Renal pelvis (tissue), 1 donor: ENCODE measurements at regions not wholly inside any gene's neighbourhood (a gene's known extent, or its start where the extent isn't known, plus 50 kb on each side); places are given as distances from the start of the nearest gene placed in this dataset.
"Not testable (repeated sequence)": the region's sequence is repeated elsewhere in the genome, so short reads cannot be mapped to it uniquely, and the experiment has no call there.

Experiments
- DNase-seq: peaks from one replicate; pipeline ENCODE4 v3.0.0-alpha.2; 2013

GRCh38 chr4:33649471-33649870 is 2594.8 kb downstream of the ARAP2 start:
- no peak for DNase-seq

GRCh38 chr4:33650036-33650435 is 2594.3 kb downstream of the ARAP2 start:
- DNase-seq: no peak

- DNase-seq: no peak
These were observed 2585.3 kb downstream of the ARAP2 start for GRCh38 chr4:33658971-33659370.

DNA sequence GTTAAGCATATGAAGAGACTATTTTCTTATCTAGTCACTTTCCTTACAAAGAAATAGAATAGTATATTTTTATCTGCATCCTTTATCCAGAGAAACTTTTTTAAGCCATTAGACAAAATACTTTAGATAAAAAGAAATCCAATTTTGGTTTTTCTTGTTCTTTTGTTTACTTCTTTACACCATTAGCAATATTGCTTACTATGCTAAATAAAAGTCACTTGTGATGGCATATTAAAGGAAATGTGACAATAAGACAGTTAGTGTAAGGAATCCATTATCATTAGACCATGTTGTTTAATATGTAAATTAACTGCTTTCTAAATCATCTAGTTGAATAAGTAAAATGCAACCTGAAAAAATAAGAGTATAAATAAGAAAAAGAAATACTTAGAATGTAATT is 2582.7 kb downstream of the ARAP2 start:
- no peak for DNase-seq

- DNase-seq: no peak
These were observed 2558.4 kb downstream of the ARAP2 start for GRCh38 chr4:33685939-33686338.

GRCh38 chr4:33696041-33696440 is 2548.3 kb downstream of the ARAP2 start:
- DNase-seq: no peak

DNA sequence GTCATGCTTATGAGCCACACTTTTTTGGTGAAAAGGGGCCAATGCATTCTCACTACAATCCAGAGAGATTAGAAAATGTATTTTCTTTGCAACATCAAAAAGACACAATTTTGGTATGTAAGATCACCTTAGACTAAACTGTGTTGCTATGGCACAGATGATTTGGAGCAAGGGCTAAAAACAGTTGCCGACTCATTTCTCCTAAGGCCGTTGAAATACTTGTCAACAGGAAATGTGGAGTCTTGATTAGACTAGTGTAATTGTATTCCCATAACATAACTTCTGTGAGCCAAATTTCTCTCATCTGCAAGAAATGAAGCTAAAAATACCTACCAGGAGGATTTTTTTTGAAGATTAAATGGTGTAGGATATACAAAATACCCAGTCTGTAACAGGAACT is 2547.7 kb downstream of the ARAP2 start:
- DNase-seq: no peak

DNA sequence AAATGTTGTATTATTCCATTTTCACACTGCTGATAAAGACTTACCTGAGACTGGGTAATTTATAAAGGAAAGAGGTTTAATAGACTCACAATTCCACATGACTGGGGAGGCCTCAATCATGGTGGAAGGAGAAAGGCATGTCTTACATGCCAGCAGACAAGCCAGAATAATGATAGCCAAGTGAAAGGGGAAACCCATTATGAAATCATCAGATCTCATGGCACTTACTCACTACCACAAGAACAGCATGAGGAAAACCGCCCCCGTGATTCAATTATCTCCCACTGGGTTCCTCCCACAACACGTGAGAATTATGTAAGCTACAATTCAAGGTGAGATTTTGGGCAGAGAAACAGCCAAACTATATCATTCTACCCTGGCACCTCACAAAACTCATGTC is 2535.1 kb downstream of the ARAP2 start:
- DNase-seq: no peak

- DNase-seq: no peak
These were observed 2532.5 kb downstream of the ARAP2 start for GRCh38 chr4:33711826-33712225.

DNA sequence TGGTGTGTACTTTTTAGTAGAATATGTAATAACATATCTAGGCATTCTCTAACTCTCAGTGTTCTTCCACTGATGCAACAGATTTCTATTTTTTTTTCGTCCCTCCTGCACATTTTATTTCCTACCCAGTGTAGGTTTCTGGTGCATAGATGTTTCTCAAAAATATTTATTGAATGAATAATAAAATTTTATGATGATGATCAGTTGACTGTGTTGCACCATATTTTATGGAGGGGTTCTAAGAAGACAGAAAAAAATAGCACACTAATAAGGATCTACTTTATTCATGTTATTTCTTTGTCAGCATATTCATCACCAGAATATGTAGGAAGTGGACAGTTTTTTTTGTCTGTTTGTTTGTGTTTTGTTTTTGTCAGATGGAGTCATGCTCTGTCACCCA is 2529.3 kb downstream of the ARAP2 start:
- DNase-seq: no peak

DNA sequence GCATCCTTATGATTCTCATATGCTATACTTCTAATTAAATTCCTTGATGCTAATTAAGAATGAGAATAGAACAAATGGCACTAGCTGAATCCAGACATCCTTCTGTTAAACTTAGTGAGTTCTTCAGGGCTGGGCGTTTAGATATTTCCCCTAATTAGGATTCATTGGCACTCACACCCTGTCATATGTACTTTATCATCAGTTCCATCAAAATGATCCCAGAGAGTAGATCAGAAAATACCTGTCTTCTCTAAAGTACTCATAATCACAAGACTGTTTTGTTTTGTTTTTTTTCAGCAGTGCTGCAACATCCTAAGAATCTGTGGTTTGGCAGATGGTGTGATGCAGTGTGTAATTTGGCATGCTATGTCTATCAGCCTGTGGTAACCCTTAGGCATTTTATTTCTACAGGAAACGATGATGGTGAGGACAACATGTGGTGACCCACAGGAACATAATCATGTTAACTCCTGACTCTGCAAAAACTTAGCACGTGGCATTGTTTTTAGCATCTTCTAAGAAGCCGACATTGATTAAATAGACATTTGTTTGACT is 2528.4 kb downstream of the ARAP2 start:
- DNase-seq: no peak

DNA sequence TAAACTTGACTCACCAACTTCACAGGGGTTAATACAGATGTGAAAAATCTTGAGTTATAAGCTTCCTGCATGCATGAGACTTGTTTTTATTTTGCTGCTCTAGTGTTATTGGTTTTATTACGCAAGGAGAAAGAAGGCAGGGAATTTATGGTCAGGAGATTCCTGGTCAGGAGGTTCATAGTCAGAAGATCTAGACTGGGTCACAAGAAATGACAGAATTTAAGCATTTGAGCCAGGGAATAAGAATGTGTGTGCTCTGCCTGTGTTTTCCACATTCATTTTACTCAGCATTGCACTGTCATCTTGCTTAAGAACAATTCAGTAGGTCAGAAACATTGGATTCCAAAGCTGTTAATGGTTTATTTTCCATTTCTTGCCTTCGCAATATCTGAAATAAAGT is 2522.1 kb downstream of the ARAP2 start:
- no peak for DNase-seq

DNA sequence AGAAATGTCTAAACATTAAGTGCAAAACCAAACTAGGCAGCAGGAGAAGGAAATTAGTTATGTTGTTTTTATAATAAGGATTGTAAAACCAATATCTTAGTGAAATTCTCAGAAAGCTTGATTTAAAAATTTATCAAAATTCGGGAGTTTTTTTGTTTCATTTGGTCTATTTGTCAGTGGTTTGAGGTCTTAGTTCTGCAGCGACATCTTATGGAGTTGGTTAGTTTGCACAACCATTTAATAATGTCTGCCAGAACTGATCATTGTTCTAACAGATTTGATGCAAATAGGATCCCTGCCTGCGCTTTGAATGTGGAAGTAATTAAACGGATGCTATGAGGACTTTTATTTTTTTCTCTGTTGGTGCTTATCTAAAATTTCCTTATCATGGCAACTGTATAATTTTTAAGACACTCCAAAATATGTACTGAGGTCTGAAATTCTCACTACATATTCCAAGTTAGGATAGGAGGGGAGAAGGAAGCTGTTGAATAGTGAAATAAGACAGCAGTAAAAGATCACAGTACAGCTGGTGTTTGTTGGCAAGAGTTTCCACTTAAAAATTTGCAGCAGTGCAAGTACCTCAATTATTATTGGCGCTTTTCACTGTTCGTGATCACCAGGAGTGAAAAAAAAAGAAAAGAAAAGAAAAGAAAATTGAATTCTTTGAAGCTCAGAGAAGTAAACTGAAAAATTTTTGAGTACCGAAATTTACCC is 2521.4 kb downstream of the ARAP2 start:
- no peak for DNase-seq

DNA sequence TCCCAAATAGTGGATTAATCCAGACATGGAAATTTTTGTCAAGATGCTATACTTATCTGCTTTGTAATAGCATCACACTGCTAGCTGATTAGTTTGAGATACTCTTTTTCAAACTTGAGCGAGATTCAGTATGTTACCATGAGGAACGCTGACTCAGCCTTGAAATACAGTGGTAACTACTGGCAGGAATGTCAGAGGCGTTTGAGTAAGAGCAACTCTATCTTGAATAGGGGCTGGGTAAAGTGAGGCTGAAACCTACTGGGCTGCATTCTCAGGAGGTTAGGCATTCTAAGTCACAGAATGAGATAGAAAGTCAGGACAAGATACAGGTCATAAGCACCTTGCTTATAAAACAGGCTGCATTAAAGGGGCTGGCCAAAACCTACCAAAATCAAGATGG is 2519.6 kb downstream of the ARAP2 start:
- DNase-seq: no peak

DNA sequence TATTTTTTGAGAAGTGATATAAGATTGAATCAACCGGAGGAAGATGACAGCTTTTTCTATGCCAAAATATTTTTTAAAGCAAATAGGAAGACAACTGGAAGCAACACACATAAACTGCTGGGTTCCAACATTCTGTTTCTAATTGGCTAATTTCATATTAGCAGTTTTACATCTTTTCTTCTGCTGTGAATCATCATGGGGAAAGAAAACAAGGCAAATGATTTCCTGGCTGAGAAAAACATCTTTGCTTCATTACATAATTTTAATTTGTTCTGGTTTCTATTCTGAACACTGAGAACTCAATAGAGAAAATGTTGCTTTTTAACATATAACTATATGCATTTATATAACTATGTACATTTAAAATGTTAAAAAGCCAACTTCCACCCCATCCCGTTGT is 2518.5 kb downstream of the ARAP2 start:
- no peak for DNase-seq

DNA sequence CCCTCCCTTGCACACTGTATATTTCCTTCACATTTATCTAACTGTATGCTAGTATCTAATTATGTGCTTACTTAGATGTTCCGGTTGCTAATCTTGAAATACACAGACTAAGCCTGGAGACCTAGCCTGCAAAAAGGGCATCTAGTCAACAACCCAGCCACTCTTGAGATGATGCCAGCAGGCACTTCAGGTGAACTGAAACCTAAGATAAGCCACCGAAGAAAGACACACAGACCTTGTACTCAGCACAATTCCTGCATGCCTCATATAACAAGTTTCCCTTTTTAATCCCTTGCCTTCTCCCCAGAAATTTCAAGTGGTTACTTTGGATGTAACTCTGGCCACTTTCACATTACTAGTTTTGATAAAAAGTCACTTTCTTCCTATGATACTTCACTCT is 2506.6 kb downstream of the ARAP2 start:
- DNase-seq: no peak

- DNase-seq: no peak
These were observed 2504.3 kb downstream of the ARAP2 start for GRCh38 chr4:33739884-33740632.

DNA sequence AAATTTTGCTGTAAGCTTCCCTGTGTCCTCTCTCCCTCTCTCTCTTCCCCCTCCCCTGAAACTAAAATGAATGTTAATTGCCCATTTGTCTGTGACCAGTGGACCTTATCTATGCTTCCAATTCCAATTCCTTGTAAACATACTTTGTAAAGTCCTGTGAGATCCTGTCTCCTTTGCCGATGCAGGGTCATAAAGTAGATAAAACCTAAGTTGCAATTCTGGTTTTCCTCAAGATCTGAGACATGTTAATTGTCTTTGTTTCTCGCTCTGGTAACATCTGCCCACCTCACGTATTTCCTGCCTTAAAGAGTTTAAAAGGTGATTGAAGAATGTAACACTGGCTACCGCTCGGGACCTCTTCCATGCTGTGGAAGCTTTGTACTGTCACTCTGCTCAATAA is 2503.4 kb downstream of the ARAP2 start:
- DNase-seq: not testable (repeated sequence)

GRCh38 chr4:33746979-33747378 is 2497.3 kb downstream of the ARAP2 start:
- no peak for DNase-seq

DNA sequence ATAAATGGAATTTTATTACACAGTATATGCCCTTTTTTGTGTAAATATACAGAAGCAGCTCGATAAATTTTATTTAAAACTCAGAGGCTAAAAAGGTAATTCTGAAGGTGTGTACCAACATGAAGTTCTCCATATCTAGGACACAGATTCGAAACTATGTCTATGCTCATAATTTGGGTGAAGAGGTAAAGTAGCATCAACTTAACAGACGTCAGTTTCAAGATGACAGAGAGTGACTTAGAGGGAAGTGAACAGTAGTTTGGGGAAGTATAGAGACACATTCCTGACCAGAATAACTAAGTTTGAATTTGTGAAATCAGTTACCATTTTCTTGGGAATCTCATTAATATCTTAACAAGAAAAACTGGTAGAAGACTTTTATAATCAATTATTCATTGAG is 2493.3 kb downstream of the ARAP2 start:
- DNase-seq: no peak

DNA sequence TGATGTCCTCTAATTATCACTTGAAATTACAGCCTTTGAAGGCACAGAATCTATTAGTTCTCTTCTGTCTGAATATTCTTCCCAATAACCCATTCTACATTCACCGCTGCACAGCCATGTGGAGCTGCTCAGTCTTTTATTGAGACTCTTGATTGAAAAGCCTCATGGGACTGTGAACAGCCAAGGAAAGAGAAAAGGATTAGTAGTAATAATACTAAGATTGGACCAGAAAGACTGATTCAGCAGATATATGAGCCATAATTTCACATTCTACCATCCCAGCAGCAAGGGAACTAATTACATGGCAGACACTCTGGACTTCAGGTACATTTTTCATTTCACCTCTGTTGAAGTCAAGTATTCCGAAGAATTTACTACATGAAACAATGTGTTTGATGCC is 2471.7 kb downstream of the ARAP2 start:
- peak; percentile 23 for DNase-seq

- no peak for DNase-seq
These were observed 2463.1 kb downstream of the ARAP2 start for GRCh38 chr4:33780952-33781791.

GRCh38 chr4:33785843-33786242 is 2458.5 kb downstream of the ARAP2 start:
- DNase-seq: no peak
